Naive B cell (primary cell): ENCODE measurements at regions not wholly inside any gene's neighbourhood (a gene's known extent, or its start where the extent isn't known, plus 50 kb on each side); places are given as distances from the start of the nearest gene placed in this dataset.
"Not testable (repeated sequence)": the region's sequence is repeated elsewhere in the genome, so short reads cannot be mapped to it uniquely, and the experiment has no call there.

Source experiments
- ATAC-seq, 2 donors: fragments of 150-1000 bp; cut with Tn5 transposase; 2 replicates each; pipeline ENCODE4 v1.10.0; 2021; ENCODE audit warnings: low read depth in 2 of 2, mild to moderate bottlenecking in 2 of 2, moderate library complexity in 2 of 2
- DNase-seq: peaks from one replicate; pipeline ENCODE4 v3.0.0; 2022
- H3K27ac Mint-ChIP-seq, 6 donors: one replicate each; pipeline ENCODE4 v1.8.0; 2020 to 2022; ENCODE audit warnings: mild to moderate bottlenecking in 6 of 6, mixed read lengths in 6 of 6, moderate library complexity in 5 of 6, inconsistent platforms in 2 of 6
- H3K27me3 Mint-ChIP-seq, 3 donors: one replicate each; pipeline ENCODE4 v1.8.0; 2021 to 2022; ENCODE audit warnings: mixed read lengths in 3 of 3, mild to moderate bottlenecking in 1 of 3
- H3K36me3 Mint-ChIP-seq, 2 donors: one replicate each; pipeline ENCODE4 v1.8.0; 2020 to 2022; ENCODE audit warnings: mixed read lengths in 2 of 2, inconsistent platforms in 1 of 2, mild to moderate bottlenecking in 1 of 2
- H3K4me1 Mint-ChIP-seq, 3 donors: one replicate each; pipeline ENCODE4 v1.8.0; 2020 to 2022; ENCODE audit warnings: mixed read lengths in 3 of 3, inconsistent platforms in 1 of 3, mild to moderate bottlenecking in 1 of 3, moderate library complexity in 1 of 3
- H3K4me3 Mint-ChIP-seq, 8 donors: one replicate each; pipeline ENCODE4 v1.8.0; 2020 to 2022; ENCODE audit warnings: mild to moderate bottlenecking in 8 of 8, mixed read lengths in 8 of 8, moderate library complexity in 8 of 8, inconsistent platforms in 2 of 8
- H3K9me3 Mint-ChIP-seq, 7 donors: one replicate each; pipeline ENCODE4 v1.8.0; 2020 to 2022; ENCODE audit warnings: mixed read lengths in 7 of 7, mild to moderate bottlenecking in 5 of 7, inconsistent platforms in 2 of 7, moderate library complexity in 1 of 7

GRCh38 chr2:5616019-5616418, 76.2 kb upstream of the SOX11 start:
- no peak for ATAC-seq
- no peak overlapping the region for H3K4me3 Mint-ChIP-seq
- peaks cover 0 to 5% (median 0%) of the 10 kb centered on the region in 3 donors for H3K27me3 Mint-ChIP-seq
- peaks cover 2 to 27% (median 5%) of the 10 kb centered on the region in 7 donors for H3K9me3 Mint-ChIP-seq
- no peak for DNase-seq
- no peaks in the 10 kb centered on the region for H3K36me3 Mint-ChIP-seq
- H3K4me1 Mint-ChIP-seq: no peaks in the 10 kb centered on the region
- H3K27ac Mint-ChIP-seq: no peak overlapping the region

GRCh38 chr2:5617358-5617757, 74.8 kb upstream of the SOX11 start:
- DNase-seq: no peak
- H3K27ac Mint-ChIP-seq: no peak overlapping the region
- no peaks in the 10 kb centered on the region for H3K36me3 Mint-ChIP-seq
- no peaks in the 10 kb centered on the region for H3K4me1 Mint-ChIP-seq
- no peak overlapping the region for H3K4me3 Mint-ChIP-seq
- peaks cover 0 to 5% (median 0%) of the 10 kb centered on the region in 3 donors for H3K27me3 Mint-ChIP-seq
- peaks cover 3 to 21% (median 7%) of the 10 kb centered on the region in 7 donors for H3K9me3 Mint-ChIP-seq
- ATAC-seq: no peak

GRCh38 chr2:5617796-5618195, 74.4 kb upstream of the SOX11 start:
- H3K27ac Mint-ChIP-seq: no peak overlapping the region
- H3K27me3 Mint-ChIP-seq: peaks cover 0 to 5% (median 0%) of the 10 kb centered on the region in 3 donors
- no peaks in the 10 kb centered on the region for H3K36me3 Mint-ChIP-seq
- ATAC-seq (no peak), DNase-seq (no peak)
- H3K4me1 Mint-ChIP-seq: no peaks in the 10 kb centered on the region
- peaks cover 3 to 21% (median 7%) of the 10 kb centered on the region in 7 donors for H3K9me3 Mint-ChIP-seq
- H3K4me3 Mint-ChIP-seq: no peak overlapping the region

- H3K36me3 Mint-ChIP-seq: no peaks in the 10 kb centered on the region
- peaks cover 0 to 5% (median 0%) of the 10 kb centered on the region in 3 donors for H3K27me3 Mint-ChIP-seq
- no peak overlapping the region for H3K4me3 Mint-ChIP-seq
- peaks cover 3 to 21% (median 7%) of the 10 kb centered on the region in 7 donors for H3K9me3 Mint-ChIP-seq
- ATAC-seq (no peak), DNase-seq (no peak)
- no peak overlapping the region for H3K27ac Mint-ChIP-seq
- H3K4me1 Mint-ChIP-seq: no peaks in the 10 kb centered on the region
These were observed 73.9 kb upstream of the SOX11 start for GRCh38 chr2:5618271-5618670.

- not testable (repeated sequence) for H3K27ac Mint-ChIP-seq, H3K4me3 Mint-ChIP-seq, H3K9me3 Mint-ChIP-seq, DNase-seq, H3K27me3 Mint-ChIP-seq, ATAC-seq, H3K4me1 Mint-ChIP-seq, H3K36me3 Mint-ChIP-seq
These were observed 66.6 kb upstream of the SOX11 start for GRCh38 chr2:5625556-5626065.

- not testable (repeated sequence) for H3K9me3 Mint-ChIP-seq, DNase-seq, H3K36me3 Mint-ChIP-seq, H3K4me3 Mint-ChIP-seq, H3K4me1 Mint-ChIP-seq, ATAC-seq, H3K27ac Mint-ChIP-seq, H3K27me3 Mint-ChIP-seq
These were observed 63.7 kb upstream of the SOX11 start for GRCh38 chr2:5628484-5628883.

- H3K27me3 Mint-ChIP-seq, H3K9me3 Mint-ChIP-seq, H3K4me3 Mint-ChIP-seq, H3K4me1 Mint-ChIP-seq, ATAC-seq, H3K27ac Mint-ChIP-seq, DNase-seq, H3K36me3 Mint-ChIP-seq: not testable (repeated sequence)
These were observed 62.7 kb upstream of the SOX11 start for GRCh38 chr2:5629510-5629909.

GRCh38 chr2:5637051-5637450, 55.1 kb upstream of the SOX11 start:
- not testable (repeated sequence) for ATAC-seq, H3K9me3 Mint-ChIP-seq, H3K27ac Mint-ChIP-seq

More at GRCh38 chr2:5637051-5637450, 55.1 kb upstream of the SOX11 start:
- not testable (repeated sequence) for H3K27me3 Mint-ChIP-seq, H3K4me3 Mint-ChIP-seq, H3K36me3 Mint-ChIP-seq, DNase-seq, H3K4me1 Mint-ChIP-seq
